DND-41 (cell line): ENCODE measurements at regions not wholly inside any gene's neighbourhood (a gene's known extent, or its start where the extent isn't known, plus 50 kb on each side); places are given as distances from the start of the nearest gene placed in this dataset.

ENCODE experiments used
- ATAC-seq: fragments of 200-7000 bp; cut with Tn5 transposase; 3 replicates; pipeline ENCODE4 v1.9.1; 2021; ENCODE audit warnings: low read depth; ENCODE audit not compliant: insufficient read depth
- DNase-seq: peaks from one replicate; pipeline ENCODE4 v3.0.0-alpha.2; 2020
- H2AFZ ChIP-seq: 2 replicates; pipeline ENCODE4 v1.6.0; 2012; ENCODE audit warnings: low read depth, low read length
- H3K27ac ChIP-seq: 2 replicates; pipeline ENCODE4 v1.5.1; 2012; ENCODE audit warnings: low read length, inconsistent platforms
- H3K27me3 ChIP-seq: fragments of 200-600 bp; sonication (generic); 2 replicates; pipeline ENCODE4 v1.6.0; 2012; ENCODE audit warnings: low read length, mild to moderate bottlenecking, inconsistent platforms; ENCODE audit not compliant: insufficient read depth, poor library complexity
- H3K36me3 ChIP-seq: 2 replicates; pipeline ENCODE4 v1.5.1; 2012; ENCODE audit warnings: low read length, inconsistent platforms; ENCODE audit not compliant: insufficient read depth
- H3K4me1 ChIP-seq: 2 replicates; pipeline ENCODE4 v1.5.1; 2012; ENCODE audit warnings: mild to moderate bottlenecking, low read length; ENCODE audit not compliant: insufficient read depth
- H3K4me2 ChIP-seq: 2 replicates; pipeline ENCODE4 v1.6.0; 2012; ENCODE audit warnings: mild to moderate bottlenecking, moderate library complexity, low read length, inconsistent platforms; ENCODE audit not compliant: insufficient read depth
- H3K4me3 ChIP-seq, 2 experiments: fragments of 200-600 bp in 1 of 2; shearing (Covaris generic) in 1 of 2; 2 replicates each; pipeline ENCODE4 v1.5.1; 2012 to 2016; ENCODE audit warnings: inconsistent platforms in 2 of 2, low read length in 2 of 2, mild to moderate bottlenecking in 2 of 2, low read depth in 1 of 2, moderate library complexity in 1 of 2
- H3K79me2 ChIP-seq: 2 replicates; pipeline ENCODE4 v1.6.0; 2012; ENCODE audit warnings: low read length, inconsistent platforms; ENCODE audit not compliant: insufficient read depth
- H3K9ac ChIP-seq: 2 replicates; pipeline ENCODE4 v1.6.0; 2012; ENCODE audit warnings: low read depth, mild to moderate bottlenecking, inconsistent platforms, low read length, moderate library complexity
- H3K9me3 ChIP-seq: 2 replicates; pipeline ENCODE4 v1.5.1; 2012; ENCODE audit warnings: low read length, moderate library complexity, mild to moderate bottlenecking, inconsistent platforms; ENCODE audit not compliant: insufficient read depth, severe bottlenecking
- H4K20me1 ChIP-seq: 2 replicates; pipeline ENCODE4 v1.6.0; 2012; ENCODE audit warnings: low read length; ENCODE audit not compliant: insufficient read depth
- EZH2 ChIP-seq: IDR thresholded peaks from 3 replicates; pipeline ENCODE4 v1.6.1; 2012; ENCODE audit warnings: borderline replicate concordance, low read depth, mild to moderate bottlenecking, moderate library complexity, low read length, inconsistent platforms; ENCODE audit not compliant: severe bottlenecking
- TF ChIP-seq, protein P1 (sequence below): IDR thresholded peaks from 2 replicates; pipeline ENCODE4 v1.5.1; 2012; ENCODE audit warnings: borderline replicate concordance, low read length, moderate library complexity, mild to moderate bottlenecking; ENCODE audit not compliant: poor library complexity, severe bottlenecking; ENCODE audit errors: extremely low read depth

DNA sequence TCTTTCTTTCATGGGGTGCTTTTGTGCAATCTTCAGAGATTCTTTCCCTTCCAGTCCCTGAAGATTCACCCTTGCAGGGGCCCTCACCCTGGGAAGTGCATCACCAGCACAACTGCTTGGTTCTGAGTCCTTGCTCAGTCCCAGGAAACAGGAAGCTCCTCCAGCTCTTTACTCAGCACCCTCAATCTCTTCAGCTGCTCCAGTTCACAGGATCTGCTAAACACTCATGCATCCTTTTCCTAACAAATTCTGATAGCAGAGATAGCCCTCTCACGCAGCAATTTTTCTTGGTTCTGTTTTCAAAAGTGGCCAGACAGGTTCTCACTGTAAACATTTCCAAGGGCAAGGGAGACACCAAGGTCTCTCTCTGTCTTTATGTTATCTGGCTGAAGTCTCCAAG is 823.1 kb downstream of the LIG4 start:
- no peak overlapping the region for H3K4me3 ChIP-seq
- H2AFZ ChIP-seq: no peak overlapping the region
- no peaks in the 10 kb centered on the region for H3K4me1 ChIP-seq
- H3K9me3 ChIP-seq: no peaks in the 10 kb centered on the region
- H3K79me2 ChIP-seq: no peaks in the 10 kb centered on the region
- no peak overlapping the region for H3K27ac ChIP-seq
- no peaks in the 10 kb centered on the region for H4K20me1 ChIP-seq
- no peak overlapping the region for H3K4me2 ChIP-seq
- H3K36me3 ChIP-seq: no peaks in the 10 kb centered on the region
- H3K9ac ChIP-seq: no peak overlapping the region
- ATAC-seq (no peak), DNase-seq (no peak)
- no peaks in the 10 kb centered on the region for H3K27me3 ChIP-seq
- TF ChIP-seq EZH2: no peak
- TF ChIP-seq, protein P1, sequence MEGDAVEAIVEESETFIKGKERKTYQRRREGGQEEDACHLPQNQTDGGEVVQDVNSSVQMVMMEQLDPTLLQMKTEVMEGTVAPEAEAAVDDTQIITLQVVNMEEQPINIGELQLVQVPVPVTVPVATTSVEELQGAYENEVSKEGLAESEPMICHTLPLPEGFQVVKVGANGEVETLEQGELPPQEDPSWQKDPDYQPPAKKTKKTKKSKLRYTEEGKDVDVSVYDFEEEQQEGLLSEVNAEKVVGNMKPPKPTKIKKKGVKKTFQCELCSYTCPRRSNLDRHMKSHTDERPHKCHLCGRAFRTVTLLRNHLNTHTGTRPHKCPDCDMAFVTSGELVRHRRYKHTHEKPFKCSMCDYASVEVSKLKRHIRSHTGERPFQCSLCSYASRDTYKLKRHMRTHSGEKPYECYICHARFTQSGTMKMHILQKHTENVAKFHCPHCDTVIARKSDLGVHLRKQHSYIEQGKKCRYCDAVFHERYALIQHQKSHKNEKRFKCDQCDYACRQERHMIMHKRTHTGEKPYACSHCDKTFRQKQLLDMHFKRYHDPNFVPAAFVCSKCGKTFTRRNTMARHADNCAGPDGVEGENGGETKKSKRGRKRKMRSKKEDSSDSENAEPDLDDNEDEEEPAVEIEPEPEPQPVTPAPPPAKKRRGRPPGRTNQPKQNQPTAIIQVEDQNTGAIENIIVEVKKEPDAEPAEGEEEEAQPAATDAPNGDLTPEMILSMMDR: no peak

DNA sequence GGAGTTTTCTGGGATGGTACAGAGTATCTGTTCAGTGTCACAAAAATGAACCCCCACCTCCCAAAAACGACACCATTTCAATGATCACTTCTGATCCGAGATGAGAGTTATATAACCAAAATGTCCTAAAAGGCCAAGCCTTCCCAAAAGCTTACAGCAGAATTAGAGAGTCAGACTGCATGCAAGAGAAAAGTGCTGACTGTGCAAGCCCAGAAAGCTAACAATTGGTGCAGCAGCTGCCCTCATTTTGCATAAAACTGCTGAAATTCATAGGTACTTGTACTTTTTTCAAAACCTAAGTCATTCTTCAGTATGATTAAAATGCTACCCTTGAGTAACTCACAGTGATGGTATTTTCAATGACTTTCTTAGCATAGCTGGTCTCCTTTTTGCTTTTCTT is 819.6 kb upstream of the ARGLU1 start:
- no peak overlapping the region for H3K4me3 ChIP-seq
- H3K27me3 ChIP-seq: no peaks in the 10 kb centered on the region
- H3K9me3 ChIP-seq: no peaks in the 10 kb centered on the region
- H3K4me2 ChIP-seq: no peak overlapping the region
- no peaks in the 10 kb centered on the region for H4K20me1 ChIP-seq
- H3K9ac ChIP-seq: no peak overlapping the region
- H3K36me3 ChIP-seq: no peaks in the 10 kb centered on the region
- TF ChIP-seq EZH2: no peak
- TF ChIP-seq, protein P1: no peak
- no peak for ATAC-seq
- H2AFZ ChIP-seq: no peak overlapping the region
- DNase-seq: no peak
- H3K79me2 ChIP-seq: no peaks in the 10 kb centered on the region
- H3K27ac ChIP-seq: no peak overlapping the region
- no peaks in the 10 kb centered on the region for H3K4me1 ChIP-seq

DNA sequence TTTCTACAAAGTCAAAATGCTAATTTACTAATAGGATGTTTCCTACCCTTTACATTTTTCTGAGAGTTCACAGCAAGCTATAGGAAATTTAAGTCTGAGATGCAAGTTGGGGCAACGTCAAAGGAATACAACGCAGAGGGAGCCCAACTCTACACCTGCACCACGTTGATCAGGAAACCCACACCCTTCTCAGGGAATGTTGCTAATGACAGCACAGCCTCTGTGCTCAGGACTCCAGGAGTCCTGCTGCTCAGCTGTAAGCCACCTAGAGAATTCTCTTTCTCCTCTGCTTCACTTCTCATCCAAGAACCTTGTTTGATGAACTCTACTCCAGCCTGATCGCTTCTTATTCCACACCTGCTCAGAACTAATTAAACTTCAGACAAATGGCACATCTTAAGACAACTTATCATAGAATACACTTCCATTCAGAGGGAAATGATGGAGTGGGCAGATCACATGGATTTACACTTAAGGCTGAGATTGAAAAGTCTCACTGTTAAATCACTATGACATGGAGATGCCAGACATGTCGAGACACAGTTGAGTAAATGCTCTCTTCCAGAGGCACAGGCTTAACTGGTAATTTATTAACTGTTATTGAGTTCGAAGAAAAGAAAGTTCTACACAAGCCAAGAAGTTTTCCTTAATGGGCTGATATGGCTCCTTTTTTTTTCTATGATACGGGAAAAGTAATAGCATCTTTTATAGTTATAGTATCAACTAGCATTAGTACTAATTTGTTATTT is 811.6 kb upstream of the ARGLU1 start:
- TF ChIP-seq, protein P1: no peak
- TF ChIP-seq EZH2: no peak
- H3K9me3 ChIP-seq: no peaks in the 10 kb centered on the region
- no peak overlapping the region for H3K4me3 ChIP-seq
- H3K4me2 ChIP-seq: no peak overlapping the region
- no peaks in the 10 kb centered on the region for H4K20me1 ChIP-seq
- no peaks in the 10 kb centered on the region for H3K27me3 ChIP-seq
- H3K79me2 ChIP-seq: no peaks in the 10 kb centered on the region
- no peak overlapping the region for H2AFZ ChIP-seq
- no peak overlapping the region for H3K27ac ChIP-seq
- DNase-seq: no peak
- H3K4me1 ChIP-seq: no peaks in the 10 kb centered on the region
- H3K36me3 ChIP-seq: no peaks in the 10 kb centered on the region
- ATAC-seq: no peak
- no peak overlapping the region for H3K9ac ChIP-seq
